HS-5 (cell line): ENCODE measurements at regions not wholly inside any gene's neighbourhood (a gene's known extent, or its start where the extent isn't known, plus 50 kb on each side); places are given as distances from the start of the nearest gene placed in this dataset.

ENCODE experiments used
- DNase-seq: peaks from one replicate; pipeline ENCODE4 v3.0.0-alpha.2; 2012; ENCODE audit warnings: low read depth

GRCh38 chr9:115209601-115210306 is 91.8 kb upstream of the TNC start:
- no peak for DNase-seq

DNA sequence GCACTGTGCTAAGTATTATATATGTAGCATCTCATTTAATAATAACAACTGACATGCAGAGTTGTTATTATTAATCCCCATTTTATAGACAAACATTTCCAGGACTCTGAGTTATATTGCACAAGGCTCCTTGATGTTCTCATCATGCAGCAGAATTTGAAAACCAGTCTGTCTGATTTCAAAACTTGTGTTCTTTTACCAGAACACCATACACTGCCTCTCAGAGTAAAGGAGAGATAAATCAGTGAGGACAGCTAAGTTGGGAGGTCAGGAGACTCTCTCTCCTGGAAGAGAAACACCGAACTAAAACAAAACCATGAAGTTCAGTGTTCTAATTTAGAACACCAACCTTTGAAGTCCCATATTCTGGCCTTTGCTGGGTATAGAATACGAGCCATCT is 92.7 kb upstream of the TNC start:
- no peak for DNase-seq

- DNase-seq: no peak
These were observed 93.6 kb upstream of the TNC start for GRCh38 chr9:115211413-115212124.

DNA sequence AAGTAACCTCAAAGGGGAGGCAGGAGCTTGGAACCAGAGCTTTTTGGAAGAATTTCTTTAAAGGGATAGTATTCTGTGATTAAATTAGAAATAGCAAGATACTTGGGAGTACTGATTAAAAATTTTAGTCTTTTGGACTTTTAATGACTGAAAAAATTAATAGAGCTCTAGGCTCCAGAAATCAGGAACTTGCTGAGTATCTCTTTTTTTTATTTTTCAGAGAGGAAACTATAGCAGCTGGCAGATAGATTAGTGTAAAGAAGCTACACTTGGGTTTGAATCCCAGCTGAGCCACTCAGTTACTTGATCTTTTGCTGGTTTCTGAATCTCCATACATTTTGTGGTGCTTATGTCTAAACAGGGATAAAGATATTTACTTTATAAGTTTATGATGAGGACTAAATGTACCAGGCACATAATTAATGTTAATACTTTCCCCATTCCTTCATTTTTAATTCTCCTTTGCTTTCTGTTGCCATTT is 94.2 kb upstream of the TNC start:
- no peak for DNase-seq

- no peak for DNase-seq
These were observed 94.9 kb upstream of the TNC start for GRCh38 chr9:115212832-115213231.

- DNase-seq: peak; percentile 59
These were observed 95.9 kb upstream of the TNC start for GRCh38 chr9:115213818-115214334.

DNA sequence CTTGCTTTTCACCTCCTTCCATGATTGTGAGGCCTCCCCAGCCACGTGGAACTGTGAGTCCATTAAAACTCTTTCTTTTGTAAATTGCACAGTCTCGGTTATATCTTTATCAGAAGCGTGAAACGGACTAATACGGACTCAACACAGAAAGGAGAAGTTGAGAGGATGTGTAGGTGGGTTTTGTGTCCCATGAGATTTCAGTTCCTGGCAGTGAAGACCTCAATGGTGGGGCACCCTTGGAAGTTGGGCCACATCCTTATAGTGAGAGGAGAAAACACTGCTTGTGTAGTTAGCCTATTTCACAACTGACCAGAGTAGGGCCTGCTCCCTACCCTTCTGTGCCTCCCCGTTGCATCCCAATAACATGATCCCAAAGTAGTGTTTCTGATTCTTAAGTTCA is 98.9 kb upstream of the TNC start:
- no peak for DNase-seq

- DNase-seq: no peak
These were observed 102.5 kb upstream of the TNC start for GRCh38 chr9:115220319-115221005.

GRCh38 chr9:115223471-115223870 is 105.5 kb upstream of the TNC start:
- DNase-seq: no peak

DNA sequence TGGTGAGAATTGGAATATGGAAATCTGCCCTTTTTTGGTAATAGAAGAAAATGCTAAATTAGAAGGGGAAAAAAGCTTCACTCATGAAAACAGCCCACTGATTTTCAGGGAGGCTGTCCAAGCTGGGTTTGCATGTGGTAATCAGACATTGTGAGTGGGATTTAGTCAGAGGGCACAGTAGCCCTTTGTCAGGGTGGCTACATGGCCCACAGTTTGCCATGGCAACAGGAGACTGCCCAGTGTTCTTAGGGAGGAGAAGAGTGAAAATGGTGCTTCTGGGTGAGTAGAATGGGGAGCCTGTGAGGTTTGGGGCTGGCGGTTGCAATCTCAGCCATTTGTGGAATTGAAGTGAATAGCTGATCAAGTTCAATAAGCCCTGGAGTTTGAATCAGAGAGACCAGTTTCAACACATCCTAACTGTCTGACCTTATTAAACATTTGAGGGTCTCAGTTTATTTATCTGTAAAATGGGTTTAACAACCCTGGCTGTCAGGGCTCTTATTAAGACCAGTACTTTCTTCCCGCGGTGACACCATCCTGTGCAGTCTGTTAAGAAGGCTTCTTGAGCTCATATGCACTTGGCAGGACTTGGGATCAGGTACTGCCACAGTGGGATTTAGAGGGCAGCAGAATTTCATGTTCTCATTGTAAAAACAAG is 107.6 kb upstream of the TNC start:
- DNase-seq: no peak

- no peak for DNase-seq
These were observed 108.2 kb upstream of the TNC start for GRCh38 chr9:115226152-115226551.

GRCh38 chr9:115229496-115229895 is 111.5 kb upstream of the TNC start:
- no peak for DNase-seq

- DNase-seq: no peak
These were observed 113.1 kb upstream of the TNC start for GRCh38 chr9:115230924-115231515.

- DNase-seq: no peak
These were observed 114.3 kb upstream of the TNC start for GRCh38 chr9:115232181-115232774.

DNA sequence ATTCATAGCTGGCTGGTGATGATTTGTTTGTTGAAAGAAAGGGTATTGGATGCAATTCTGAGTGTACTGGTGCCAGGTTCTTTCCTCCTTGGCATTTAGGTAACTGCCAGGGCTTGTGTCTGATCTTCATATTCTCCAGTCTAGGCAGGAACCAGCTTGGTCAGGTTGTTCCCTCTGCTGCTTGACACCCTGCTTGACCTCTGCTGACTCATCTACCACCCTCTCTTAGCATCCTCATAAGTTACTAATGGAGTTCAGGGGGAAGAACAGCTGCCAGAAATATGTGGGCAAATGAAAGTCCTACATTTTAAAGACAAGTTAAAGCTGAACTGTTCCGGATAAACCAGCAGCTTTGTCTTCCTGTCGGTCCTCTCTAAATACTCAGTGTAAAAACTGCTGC is 116.1 kb upstream of the TNC start:
- peak; percentile 78 for DNase-seq

GRCh38 chr9:115235221-115235620 is 117.3 kb upstream of the TNC start:
- no peak for DNase-seq

DNA sequence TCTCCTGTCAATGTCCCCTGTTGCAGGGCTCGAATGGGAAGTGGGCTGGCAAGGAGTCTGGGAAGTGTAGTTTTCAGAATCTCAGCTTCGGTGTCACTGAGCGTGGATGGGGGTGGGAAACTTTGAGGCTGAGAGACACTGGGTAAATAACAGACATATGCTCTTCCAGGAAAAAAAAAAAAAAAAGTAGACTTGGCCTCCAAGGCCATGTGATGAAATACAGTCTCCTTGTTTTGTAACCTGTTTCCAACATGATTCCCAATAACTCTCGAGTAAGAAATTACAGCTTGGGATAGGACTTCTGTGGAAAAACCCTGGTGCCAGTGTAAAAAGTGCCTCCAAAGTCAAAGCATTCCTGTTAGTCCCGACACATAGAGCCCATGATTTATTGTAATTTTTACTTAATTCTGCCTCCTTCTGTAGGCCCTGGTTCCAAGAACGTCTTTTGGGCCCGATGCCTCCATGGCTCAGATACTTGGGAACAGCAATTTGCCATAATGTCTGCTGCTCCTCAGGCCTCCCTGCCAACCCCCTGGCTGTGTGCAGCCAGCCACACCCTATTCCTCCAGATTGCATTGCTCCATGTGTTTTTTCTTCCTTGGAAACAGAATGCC is 119.5 kb upstream of the TNC start:
- no peak for DNase-seq

GRCh38 chr9:115240676-115241075 is 122.7 kb upstream of the TNC start:
- no peak for DNase-seq

DNA sequence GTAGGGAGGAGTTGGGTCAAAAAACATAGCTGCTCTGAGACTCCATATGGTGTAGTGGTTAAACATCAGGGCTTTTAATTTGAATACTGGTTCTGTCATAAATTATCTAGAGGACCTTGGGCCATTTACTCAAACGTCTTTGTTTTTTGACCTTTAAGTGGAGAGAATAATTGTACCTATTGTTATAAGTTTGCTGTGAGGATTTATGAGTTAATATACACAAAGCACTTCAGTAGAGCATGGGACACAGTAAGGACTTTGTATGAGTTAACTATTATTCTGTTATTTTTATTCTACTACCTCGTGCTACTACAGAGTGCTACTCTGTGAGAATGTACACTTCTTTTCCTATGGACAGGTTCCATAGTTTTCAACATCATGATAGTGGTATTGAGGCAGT is 123.7 kb upstream of the TNC start:
- DNase-seq: no peak

GRCh38 chr9:115249488-115249887 is 131.5 kb upstream of the TNC start:
- no peak for DNase-seq

GRCh38 chr9:115250621-115251032 is 132.7 kb upstream of the TNC start:
- DNase-seq: peak; percentile 90
